Activated CD4-positive, alpha-beta T cell treated with anti-CD3 and anti-CD28 coated beads, Interleukin-2, Interleukin-6, amounts not matched to agents 100 ng/mL and 50 ng/mL, durations not matched to agents 16 hours and 8 hours (primary cell): ENCODE measurements at regions not wholly inside any gene's neighbourhood (a gene's known extent, or its start where the extent isn't known, plus 50 kb on each side); places are given as distances from the start of the nearest gene placed in this dataset.
A peak's percentile ranks its signal among the peaks of the same experiment; 100 is the strongest.
"Not testable (repeated sequence)": the region's sequence is repeated elsewhere in the genome, so short reads cannot be mapped to it uniquely, and the experiment has no call there.

Experiments used
- DNase-seq: peaks from one replicate; pipeline ENCODE4 v3.0.0-alpha.2; 2020

DNA sequence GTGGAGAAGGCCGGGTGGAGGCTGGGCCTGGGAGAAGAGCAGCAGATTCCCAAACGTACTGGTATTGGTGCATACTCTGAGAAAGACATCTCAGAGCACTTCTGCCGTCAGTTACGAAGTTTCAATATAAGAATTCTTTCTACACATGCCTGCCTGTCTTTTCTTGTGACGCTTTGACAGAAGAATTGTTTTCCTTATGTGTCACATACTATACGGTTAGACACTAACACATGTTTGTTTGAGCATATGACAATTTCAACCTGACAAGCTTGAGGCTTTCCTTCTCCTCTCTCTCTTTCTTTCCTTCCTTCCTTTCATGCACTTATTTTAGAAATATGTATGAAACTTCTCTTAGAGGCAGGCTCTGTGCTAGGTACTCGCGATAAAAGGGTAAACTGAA is 360.0 kb downstream of the QKI start:
- no peak for DNase-seq

DNA sequence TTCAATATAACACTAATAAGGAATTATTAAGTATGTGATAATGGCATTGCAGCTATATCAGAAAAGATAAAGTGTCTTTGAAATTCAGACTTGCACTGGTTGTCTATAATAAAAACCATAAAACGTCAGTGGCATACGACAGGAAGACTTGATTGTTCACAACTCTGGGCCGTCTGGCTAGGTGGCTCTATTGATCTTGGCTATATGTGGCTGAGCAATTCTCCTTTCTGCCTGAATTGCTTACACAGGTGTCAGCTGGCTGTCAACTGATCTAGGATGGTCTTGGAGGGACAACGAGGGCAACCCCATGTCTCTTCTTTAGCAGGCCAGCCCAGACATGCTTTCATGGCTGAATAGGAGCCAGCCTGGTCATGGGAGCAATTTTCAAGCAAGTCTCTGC is 359.1 kb downstream of the QKI start:
- no peak for DNase-seq

DNA sequence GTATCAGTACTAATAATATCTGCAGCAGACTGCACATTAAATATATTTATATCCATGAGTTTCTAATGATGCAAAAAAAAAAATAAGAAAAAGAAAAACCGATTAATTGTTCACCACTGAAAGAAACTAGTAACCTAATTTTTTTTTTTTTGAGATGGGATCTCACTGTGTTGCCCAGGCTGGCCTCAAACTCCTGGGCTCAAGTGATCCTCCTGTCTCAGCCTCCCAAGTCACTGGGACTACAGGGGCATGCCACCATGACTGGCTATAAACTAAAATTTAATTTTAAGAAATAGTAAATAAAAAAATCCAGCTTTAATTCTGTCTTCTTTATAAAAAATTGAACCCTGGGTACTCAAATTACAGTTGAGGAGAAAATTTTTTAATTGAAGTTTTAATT is 358.2 kb downstream of the QKI start:
- DNase-seq: no peak

DNA sequence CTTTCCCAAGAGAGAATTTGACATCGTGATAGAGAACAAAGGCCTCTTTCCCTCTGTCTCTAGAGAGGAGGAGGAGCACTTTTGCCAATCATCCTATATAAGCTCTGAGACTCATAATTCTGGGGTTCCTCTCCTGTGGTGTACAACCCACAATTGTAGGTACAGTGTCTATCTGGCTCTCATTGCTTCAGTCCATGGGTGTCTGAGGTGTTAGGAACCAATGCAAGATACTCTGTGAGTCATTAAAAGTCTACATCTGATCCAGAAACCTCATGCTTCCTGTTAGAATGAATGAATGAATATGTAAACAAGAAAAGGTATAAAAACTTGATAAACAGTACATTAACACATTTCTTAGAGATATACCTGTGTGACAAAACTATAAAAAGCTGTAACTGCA is 356.7 kb downstream of the QKI start:
- no peak for DNase-seq

DNA sequence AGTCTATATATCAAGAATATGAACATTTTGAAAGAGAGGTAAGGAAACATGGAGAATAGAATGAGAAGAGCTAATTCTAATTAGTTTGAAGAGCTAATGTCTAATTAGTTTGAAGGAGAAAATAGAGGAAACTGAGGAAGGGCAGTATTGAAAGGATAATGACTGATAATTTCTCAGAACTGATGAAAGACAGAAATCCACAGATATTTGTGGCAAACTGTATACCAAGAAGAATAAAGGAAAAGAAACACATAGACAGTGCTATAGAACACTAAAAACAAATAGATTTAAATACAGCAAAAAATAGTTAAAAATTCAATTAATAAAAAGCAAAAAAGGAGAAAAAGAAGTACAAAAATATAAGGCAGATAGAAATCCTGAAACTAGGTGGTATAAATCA is 354.4 kb downstream of the QKI start:
- no peak for DNase-seq

DNA sequence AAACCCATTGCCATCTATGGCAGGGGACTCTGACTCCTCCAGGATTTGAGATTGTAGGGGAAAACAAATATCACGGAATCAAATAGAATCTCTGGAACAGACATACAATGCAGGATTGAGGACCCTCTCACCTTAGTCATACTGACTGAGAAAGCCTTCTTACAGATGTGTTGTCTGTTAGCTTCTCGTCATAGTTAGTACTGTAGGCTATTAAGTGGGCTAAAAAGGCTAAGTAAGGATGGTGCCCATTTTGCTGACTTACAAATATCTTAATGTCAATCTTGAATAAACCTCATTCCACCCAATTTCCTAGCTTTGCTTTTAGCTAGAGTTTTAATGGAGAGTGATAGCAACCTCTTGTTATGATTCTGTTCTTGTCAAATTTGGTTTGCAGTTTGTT is 352.4 kb downstream of the QKI start:
- DNase-seq: no peak

DNA sequence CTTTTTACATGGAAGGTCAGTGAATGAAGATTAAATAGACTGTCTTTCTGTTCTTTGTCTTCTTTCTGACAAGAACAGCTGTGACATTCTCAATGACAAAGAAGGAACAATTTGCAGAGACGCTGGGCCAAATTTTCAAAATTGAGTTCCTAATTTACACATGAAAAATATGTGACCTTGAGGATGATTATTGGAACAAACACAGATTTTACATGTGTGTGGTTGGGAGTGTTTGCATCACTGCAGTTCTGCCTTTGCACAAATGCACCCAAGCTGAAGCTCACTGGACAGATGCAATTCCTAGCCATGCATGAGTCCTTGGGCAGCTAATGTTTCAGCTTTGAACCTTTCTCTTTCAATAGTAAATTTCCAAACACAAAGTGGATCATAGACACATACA is 350.8 kb downstream of the QKI start:
- no peak for DNase-seq

DNA sequence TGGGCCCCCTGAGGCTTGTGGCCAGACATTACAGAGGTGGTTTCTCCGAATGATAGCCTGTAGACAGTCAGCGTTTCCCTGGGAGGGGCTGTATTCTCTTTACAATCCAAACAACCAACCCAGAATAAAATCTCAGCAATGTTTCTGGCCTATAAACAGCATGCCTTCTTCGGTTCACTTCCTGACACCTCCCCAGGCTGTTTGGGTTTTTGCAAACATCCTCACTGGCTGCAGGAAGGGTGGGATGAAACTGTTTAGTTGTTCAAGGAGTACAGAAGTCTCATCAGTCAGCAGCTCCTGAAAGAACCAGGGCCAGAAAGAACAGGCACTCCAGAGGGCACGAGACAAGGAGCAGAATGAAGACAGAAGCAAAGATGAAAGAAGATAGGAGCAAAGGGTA is 350.0 kb downstream of the QKI start:
- DNase-seq: no peak

DNA sequence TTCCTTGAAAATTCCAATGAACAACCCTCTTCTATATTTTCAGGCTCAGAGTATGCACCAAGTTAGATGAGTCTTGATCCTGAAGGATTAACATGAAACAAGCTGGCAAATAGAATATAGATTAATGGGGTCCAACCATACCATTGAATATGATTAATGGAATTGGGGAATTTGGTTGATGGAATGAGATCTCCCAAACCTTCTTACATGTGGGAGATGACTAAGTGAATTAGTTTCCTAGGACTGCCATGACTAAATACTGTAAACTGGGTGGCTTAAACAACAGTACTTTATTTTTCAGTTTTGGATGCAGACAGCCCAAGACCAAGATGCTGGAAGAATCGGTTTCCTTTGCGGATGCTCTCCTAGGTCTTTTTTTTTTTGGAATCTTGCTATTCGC is 347.0 kb downstream of the QKI start:
- DNase-seq: no peak

DNA sequence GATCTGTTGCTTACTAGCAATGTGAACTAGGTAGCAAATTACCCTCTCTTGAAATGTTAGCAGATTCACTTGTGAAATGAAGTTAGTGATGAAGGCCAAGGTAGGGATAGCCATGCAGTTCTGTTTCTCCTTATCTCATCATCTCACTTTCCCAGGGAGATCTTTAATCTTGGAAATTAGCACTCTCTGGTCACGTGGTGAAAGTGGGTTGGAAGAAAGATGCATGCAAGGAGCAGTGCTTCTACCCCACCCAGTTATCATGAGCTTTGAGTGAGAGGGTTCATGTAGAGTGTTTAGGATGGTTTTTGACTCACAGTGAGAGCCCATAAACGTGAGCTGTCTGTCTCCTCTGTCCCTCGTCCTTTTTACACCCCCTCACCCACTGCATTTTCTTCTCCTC is 346.3 kb downstream of the QKI start:
- DNase-seq: no peak

DNA sequence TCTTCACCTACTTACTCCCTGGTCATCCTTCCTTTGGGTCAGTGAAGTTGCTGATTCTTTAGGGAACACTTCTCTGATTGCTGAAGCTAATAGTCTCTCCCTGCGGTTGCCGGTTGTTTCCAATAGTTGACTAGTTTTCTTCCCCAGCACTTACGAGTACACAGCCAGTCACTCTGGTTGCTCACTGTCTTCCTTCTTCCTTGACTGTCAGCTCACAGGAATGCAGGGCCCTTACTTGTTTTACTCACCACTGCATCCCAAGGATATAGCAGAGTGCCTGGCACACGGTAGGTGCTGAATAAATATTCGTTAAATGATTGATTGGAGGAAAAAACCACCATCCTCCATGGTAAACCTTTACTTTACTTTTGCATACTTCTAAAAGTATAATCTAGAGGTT is 345.0 kb downstream of the QKI start:
- no peak for DNase-seq

DNA sequence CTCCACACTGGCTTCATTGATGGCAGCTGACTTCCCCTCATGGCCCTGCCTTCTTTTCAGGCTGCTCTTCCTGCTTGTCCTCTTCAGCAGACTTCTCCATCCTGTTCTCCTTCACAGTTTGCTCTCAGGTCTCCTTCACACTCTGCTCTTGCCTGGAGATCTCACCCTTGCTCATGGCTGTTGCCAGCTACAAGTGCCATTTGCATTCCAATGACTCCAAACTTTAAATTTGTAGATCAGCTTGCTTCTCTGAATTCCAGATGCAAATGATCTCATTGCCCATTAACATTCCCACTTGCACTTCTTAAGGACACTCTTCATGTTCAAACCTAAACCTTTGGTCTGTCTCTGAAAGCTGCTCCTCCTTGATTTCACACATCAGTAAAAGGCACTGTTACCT is 343.0 kb downstream of the QKI start:
- DNase-seq: no peak

DNA sequence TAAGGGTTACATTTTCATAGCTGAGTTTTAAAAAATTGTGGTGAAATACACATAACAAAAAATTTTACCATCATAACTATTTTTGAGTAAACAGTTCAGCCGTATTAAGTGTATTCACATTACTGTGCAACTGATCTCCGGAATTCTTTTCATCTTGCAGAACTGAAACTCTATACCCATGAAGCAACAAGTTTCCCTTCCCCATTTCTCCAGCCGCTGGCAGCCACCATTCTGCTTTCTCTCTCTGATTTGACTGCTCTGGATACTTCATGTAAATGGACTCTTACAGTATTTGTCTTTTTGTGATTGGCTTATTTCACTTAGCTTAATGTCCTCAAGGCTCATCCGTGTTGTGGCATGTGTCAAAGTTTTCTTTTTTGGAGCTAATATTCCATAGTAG is 341.6 kb downstream of the QKI start:
- DNase-seq: no peak

DNA sequence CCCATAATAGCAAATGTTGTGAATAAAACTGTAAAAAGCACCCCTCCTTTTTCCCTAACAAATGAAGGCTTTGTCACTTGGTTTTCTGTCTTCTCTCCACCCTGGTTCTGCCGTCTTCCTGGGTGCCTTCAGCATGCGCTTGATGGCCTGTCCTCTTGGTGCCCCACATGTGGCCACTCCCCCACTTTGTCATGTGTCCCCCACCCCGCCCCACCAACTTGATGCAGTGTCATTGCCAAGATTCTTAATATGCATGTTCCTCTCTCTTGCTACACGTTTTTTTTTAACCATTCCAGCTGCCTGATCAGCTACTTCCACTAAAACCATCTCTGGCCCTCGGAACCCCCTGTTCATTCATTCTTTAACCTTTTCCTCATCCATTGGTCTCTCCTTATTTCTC is 340.3 kb downstream of the QKI start:
- no peak for DNase-seq

DNA sequence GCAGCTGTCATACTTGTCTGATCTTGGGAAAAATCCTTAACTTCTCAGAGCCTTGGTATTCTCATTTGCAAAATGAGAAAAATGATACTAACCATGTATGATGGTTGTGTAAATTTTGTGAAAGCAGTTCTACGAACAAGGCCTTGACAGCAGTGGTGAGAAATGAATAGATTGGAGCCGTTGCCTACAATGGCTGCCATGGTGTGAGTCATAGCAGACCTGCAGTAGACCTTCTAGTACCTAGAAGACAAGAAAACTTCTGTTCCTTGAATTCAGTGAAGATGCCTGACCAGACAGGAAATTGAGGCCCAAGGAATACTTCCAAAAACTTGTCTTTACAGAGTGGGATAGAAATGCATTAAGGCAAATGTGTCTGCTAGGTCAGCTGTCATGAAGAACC is 338.9 kb downstream of the QKI start:
- DNase-seq: peak; percentile 8

DNA sequence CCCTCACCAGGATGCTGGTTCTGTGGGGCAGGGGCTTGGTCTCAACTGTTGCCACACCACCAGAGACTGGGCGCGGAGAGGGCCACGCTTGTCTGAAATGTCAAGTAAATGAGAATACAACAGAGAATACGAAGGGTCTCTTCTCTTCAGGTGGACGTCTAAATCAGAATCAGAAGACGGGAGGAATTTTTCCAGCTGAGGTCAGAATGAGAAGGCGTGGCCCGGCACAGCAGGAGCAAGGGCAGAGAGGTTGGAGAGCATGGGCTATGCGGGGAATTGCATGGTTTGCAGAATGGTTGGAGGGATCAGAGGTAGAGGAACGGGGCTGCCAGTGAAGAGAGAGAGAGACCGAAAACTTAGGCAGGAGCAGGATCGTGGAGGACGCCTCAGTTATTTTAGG is 337.9 kb downstream of the QKI start:
- no peak for DNase-seq

DNA sequence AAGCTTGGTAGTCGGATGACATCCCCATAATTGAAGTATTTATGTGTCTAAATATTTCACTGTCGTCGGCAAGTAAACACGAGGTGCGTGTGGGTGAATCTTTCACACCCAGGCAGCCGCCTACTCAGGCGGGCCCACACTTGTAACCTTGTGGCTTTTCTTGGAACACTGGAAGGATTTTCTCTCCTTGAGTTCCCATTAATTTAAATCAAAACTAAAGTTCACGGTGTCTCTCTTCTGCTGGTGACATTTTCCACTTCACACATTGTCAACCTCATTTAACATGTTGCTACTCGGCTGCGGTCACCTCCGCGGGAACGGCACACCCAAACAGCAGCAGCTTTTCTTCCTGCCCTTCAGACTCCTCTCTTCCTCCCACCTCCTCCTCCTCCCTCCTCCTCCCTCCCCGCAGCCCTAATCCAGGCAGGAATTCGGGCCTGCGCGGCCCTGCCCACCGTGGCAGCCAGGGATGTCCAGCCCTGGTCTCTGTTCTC is 336.6 kb downstream of the QKI start:
- DNase-seq: peak; percentile 32

DNA sequence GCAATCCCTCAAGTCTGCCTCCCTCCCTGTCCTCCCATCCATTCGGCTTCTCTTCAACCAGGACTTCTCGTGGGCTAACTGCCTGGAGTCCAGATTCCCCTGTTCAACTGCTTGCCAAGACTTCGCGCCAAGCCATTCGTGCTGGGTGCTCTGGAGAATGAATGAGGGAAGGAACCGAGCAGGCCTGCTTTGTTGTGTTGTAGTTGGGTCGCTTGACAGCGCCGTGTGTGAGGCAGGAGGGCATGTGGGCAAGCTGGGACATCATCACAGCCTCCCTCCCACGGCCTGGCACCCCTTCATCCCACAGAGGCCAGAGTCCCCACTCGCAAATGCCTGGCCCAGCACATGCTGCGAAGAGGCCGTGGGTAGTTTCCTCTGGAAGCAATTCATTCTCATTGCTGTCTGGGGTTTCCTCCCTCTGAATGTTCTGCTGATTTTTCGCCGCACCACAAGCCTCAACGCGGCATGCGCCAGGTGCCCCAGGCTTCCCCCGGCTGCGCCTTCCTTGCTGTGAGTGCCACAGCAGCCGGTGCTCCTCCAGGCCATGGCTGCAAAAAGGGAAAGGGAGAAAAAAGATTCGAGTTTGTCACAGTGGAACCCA is 336.0 kb downstream of the QKI start:
- peak; percentile 5 for DNase-seq

DNA sequence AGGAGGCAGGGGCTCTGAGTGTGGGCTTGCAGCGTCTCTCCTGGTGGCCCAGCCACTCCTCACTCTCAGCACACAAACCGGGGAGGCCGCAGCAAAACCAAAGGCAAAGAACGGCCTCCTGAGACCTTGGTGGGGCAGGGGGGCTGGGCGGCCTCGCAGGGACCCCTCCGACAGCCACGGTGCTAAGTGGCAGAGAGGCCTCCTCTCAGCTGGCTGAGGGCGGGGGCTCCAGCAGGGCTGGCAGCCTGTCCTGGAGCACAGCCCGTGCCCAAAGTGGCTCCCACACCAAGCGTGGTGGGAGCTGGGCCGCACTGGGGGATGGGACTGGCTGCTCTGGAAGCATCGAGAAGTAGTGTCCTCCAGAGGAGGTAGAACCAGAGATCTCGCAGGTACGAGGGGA is 334.4 kb downstream of the QKI start:
- no peak for DNase-seq

DNA sequence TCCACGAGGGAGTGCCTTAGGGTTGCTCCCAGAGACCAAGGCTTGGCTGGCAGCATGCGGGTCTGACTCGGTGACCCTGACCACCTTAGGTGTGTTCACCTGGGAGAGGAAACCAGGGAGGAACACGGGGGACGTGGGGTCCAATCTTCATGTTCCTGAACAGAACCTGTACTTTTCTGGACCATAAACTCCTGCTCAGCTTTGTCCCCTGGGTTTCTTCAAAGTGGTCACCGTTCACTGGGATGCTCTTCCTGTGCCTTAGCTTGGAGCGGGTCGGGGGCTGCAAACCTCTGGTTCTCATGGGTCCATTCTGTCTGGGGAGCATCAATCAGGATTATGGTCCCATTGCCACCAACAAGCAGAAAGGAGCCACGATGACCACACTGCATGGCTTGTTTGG is 333.5 kb downstream of the QKI start:
- DNase-seq: no peak

DNA sequence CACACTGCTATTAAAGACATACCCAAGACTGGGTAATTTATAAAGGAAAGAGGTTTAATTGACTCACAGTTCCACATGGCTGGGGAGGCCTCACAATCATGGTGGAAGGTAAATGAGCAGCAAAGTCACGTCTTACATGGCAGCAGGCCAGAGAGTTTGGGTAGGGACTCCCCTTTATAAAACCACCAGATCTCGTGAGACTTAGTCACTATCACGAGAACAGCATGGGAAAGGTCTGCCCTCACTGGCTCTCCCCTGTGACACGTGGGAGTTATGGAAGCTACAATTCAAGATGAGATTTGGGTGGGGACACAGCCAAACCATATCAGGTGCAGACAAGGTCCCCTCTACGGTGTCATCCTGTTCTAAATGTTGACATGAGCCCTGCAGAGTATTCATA is 332.5 kb downstream of the QKI start:
- DNase-seq: not testable (repeated sequence)

DNA sequence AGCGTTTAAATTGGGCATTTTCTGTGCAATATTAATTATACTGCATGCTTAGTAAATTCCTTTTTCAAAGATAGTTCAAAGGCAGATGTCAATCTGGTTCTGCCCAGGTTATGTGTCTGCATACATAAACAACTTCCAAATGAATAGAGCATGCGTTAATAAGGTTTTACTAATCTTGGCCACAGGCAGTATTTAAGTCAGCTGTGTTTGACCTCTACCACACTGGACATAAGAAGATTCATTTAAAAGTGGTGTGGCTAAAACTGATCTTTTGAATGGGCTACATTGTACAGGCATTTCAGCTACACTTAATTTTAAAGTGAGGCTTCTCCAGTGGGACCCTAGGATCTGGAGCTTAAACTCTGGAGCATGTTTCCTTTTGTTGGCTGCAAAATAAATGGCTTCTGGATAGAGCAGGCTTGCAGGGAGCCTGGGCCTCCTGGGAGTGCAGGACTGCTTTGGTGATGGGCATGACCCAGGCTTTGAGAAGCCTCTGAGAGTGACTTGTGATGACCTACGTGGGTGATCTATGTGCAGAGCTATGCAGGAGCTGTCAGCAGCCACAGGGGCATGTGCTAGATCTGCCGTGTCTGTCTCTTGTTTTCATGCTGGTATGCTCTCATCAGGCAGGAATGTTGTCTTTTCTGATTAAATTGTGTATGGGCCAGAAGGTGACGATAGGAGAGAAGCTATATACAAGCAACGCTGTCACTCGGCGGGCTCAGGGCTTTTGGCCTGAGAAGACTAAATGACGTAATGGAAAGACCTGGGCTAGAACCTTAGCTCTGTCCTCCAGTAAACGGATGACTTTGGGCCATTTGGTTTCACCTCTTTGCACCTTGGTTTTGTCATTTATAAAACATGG is 331.2 kb downstream of the QKI start:
- DNase-seq: no peak

DNA sequence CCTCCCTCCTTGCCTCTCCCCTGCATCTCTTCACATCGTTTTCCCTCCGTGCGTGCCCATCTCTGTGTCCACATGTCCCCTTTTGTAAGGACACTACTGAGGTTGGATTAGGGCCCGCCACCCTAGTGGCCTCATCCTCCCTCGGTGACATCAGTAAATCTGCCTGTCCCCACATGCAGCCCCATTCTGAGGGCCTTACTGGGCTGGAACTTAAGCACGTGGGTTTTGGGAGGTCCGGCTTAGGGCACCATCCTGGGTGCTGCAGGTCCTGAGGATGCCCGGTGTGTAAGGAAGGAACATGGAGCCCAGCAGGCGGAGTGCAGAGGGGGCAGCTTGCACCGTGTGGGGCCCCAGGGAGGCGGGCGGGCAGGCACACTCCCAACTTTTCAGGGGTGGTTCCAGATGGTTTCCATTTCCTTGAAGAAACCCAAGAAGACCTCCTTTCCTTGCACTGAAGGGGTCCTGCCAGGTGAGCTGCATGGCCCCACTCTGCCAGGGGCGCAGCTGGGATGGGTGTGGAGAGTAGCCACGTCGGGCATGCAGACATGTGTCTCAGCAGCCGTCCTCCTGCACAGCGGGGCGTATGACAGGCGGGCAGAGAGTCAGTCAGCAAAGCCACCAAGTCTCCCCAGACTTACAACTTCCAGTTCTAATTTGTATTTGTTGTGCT is 329.9 kb downstream of the QKI start:
- no peak for DNase-seq

DNA sequence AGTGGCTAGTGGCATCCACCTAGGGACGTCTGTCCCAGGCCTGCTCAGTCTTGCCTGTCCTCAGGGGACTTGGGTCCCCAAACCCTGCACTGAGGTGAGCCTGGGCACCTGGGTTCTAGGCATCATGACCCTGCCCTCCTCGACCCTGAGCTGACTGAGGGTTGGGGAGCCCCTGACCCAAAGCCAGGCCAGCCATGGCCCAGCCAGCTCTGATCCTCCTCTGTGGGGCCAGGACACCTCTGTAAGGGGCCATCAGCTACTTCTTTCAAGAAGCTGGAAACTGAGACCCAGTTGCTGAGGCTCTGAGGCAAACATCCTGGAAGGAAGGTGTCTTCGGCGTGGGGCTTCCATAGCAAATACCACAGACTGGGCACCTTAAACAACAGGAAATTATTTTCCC is 329.3 kb downstream of the QKI start:
- DNase-seq: no peak
